HG03066 (cell line): ENCODE measurements at regions not wholly inside any gene's neighbourhood (a gene's known extent, or its start where the extent isn't known, plus 50 kb on each side); places are given as distances from the start of the nearest gene placed in this dataset.

Experiments
- ATAC-seq: cut with Tn5 transposase; IDR thresholded peaks from one replicate; pipeline ENCODE4 v1.9.1; 2021; ENCODE audit warnings: low read depth; ENCODE audit not compliant: unreplicated experiment

- no peak for ATAC-seq
Measured at GRCh38 chr5:4159681-4160080, 564.0 kb downstream of the IRX1 start.

DNA sequence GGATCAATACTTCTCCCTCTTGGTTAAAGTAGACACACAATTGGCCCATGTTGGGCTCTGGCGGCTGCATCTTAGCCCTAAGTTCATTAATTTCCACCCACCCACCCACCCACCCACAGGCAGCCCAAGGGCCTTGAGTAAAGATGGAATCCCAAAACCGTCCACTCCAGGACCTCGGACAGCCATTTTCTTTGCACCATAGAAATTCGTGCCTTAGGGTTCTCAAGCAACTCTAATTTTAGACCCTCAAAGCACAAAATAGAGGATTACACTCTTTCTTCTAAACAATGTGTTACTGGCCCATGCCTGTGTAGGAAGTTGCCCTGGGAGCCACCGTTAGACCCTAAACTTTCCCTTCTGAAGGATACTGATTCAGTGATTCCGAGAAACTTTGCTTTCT, 568.5 kb downstream of the IRX1 start:
- ATAC-seq = no peak

GRCh38 chr5:4180703-4181102, 585.1 kb downstream of the IRX1 start:
- no peak for ATAC-seq

DNA sequence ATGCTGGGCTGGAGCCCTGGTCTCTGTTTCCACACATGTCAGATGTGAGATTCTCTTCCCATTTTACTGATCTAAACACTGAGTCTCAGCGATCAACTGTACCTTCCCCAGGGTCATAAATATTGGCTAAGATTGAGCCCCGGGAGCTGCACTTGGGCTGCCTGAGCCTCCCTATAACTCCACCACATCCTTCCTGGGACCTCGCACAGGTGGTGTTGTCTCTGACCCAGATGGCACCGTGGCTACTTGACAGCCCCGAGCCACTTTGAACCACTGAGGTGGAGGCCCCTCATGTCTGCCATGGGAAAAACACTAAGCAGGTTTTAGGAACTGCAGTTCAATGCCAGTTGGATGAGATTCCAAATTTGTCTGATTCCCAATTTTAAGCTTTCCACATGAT, 586.5 kb downstream of the IRX1 start:
- ATAC-seq = no peak

DNA sequence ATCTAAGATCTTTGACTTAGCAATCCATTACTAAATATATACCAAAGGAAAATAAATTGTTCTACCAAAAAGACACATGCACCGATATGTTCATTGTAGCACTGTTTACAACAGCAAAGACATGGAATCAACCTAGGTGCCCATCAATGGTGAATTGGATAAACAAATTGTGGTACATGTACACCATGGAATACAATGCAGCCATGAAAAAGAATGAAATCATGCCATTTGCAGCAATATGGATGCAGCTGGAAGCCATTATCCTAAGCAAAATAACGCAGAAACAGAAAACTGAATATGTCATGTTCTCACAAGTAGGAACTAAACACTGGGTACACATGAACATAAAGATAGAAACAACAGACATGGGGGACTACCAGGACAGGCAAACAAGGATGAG, 589.5 kb downstream of the IRX1 start:
- no peak for ATAC-seq

DNA sequence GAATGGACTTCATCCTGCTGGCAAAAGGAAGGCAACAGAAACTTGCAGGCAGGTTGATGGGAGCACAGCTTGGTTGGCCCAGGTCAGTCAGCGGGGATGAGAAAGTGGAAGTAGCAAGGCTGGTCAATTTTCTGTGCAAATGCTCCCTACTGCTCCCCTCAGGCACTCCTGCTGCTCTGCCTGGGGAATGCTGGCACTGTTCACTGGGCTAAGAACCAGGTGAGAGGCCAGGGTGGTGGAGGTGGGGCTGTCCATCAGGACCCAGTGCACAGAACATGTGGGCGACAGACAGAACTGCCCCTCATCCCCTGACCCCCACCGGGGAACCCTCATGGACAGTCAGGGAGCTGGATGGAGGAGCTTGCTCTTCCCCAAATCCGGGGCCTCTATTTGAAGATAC, 593.1 kb downstream of the IRX1 start:
- ATAC-seq = no peak

- no peak for ATAC-seq
Measured at GRCh38 chr5:4189317-4189716, 593.7 kb downstream of the IRX1 start.

DNA sequence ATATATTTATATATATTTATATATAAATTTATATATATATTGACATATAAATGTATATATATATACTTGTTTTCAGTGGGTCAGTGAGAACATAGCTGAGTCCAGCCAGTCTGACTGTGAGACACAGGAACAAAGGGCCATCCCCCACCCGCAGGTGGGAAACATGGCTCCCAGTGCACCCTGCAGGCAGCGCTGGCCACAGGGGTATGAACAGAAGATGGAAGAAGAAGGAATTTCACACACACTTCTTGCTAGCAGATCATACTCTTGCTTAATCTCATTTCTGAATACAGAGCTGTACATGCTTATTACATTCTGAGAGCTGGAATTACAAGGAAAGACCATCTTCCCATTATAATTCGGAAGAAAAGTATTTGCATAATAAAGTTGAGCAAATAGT, 595.4 kb downstream of the IRX1 start:
- ATAC-seq = no peak

DNA sequence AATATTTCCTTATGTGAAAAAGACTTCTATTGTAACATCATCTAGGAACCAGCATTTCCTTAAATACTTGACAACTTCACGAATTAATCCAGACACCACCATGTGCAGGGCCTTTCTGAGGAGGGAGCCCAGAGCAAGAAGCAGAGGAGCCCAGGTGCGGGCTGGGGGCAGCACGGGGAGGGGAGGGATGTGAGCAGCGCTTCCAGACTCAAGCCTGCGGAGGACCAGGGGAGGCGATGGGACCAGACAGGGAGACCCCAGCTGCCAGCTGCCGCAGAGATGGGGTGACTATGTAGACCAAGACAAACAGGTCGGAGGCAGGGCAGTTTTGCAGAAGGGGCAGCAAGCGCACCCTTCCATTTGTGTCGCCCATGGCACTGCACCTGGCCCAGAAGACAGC, 596.1 kb downstream of the IRX1 start:
- ATAC-seq = no peak

- no peak for ATAC-seq
Measured at GRCh38 chr5:4192111-4192510, 596.5 kb downstream of the IRX1 start.

DNA sequence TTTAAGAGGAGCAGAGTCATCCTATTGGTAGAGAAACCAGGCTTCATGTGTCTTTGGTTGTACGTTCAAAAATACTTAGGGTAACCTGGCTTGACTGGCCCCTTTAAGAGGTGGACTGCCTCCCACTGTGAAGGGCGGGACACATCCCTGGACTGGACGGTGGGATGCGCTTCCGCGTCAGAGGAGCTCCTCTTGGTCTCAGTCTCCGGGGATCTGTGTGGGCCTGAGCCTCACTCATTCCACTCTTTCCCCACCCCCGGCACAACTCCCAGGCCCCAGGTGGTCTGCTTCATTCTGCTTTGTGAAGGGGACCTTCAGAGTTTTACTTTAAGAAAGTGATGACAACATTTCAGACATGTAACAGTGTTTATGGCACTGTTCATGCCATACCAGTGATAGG, 601.1 kb downstream of the IRX1 start:
- no peak for ATAC-seq

DNA sequence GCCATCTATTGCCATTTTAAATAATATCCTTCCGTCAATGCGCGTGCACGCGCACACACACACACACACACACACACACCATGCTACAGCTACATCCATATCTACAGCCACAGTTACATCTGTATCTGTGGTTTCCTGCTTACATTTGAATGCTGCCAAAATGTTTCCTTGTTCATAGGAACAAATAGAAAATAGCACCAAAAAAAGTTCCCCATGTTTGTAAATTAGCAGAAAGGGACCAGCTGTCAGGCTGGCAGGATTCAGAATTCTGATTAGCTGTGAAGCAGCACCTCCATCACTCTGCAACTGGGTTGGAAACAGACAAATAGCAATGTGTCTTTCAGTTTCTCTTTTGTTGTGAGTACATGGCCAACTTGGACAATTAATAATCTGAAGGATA, 601.5 kb downstream of the IRX1 start:
- no peak for ATAC-seq

DNA sequence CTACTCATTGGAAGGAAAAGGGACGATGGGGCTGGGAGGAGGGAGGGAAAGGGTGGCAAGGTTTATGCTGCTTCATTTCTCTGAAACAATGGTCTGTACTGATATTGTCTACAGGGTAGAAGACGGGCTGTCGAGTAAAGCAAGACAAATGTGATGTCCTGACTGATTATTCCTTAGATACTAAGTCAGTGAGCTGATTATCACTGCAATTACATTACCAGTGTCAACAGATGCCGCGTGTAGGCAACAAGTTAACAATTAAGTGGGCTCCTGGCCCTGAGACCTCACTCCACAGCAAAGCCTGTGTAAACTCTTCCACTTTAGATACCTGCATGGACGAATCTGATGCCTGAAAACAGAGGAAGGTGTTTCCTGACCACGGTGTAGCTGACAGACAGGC, 602.8 kb downstream of the IRX1 start:
- ATAC-seq = no peak

- no peak for ATAC-seq
Measured at GRCh38 chr5:4199049-4199841, 603.6 kb downstream of the IRX1 start.

DNA sequence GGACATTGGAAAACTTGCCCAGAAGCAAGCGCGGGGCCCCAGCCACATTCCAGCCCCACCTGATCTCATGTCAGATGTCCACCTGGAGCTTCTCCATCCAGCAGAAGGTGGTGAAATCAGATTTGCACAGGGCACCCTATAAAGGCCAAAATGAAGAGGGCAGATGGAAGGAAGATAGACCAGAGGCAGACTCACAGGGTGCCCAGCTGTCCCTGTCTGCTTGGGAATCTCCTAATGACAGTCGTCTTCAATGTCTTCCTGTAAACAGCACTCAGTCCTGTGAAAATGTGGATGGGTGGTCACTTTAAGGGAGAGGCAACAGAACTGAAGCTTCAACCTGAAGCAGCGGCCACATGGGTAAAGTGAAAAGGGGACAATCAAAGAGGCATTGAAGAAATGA, 607.5 kb downstream of the IRX1 start:
- no peak for ATAC-seq

- ATAC-seq = no peak
Measured at GRCh38 chr5:4204276-4205141, 608.9 kb downstream of the IRX1 start.

GRCh38 chr5:4205398-4205797, 609.8 kb downstream of the IRX1 start:
- ATAC-seq = no peak

- no peak for ATAC-seq
Measured at GRCh38 chr5:4206127-4206526, 610.5 kb downstream of the IRX1 start.

- no peak for ATAC-seq
Measured at GRCh38 chr5:4207486-4207885, 611.9 kb downstream of the IRX1 start.

DNA sequence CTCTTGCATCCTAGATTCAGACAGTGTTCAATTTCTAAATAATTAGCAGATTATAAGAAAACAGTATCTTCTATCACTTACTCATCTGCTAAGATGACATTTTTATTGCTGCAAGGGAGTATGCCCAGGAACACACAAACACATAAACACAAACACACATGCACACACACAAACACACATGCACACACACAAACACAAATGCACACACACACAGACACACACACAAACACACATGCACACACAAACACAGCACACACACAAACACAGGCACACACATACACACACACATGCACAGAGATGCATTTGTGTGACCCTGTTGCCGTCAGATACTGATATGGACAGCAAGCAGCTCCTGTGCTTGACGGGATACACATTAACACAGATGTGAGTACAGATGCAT, 612.9 kb downstream of the IRX1 start:
- ATAC-seq = no peak

DNA sequence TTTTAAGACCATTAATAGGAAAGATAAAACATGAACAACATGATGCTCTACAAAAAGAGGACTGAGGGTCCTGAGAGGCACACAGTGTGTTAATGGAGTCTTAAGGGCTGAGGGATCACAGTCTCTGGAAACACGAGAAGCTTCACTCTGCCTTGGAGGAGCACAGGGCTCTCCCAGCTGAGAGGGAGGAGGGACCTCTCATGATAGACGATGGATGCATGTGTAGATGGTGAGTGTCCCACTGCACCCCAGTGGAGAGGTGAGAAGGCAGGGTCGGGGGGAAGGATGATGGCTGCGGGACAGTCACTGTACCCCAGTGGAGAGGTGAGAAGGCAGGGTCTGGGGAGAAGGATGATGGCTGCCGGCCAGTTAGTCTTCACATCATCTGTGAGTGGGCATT, 613.4 kb downstream of the IRX1 start:
- ATAC-seq = no peak
